HG03280 (cell line): ENCODE measurements at regions not wholly inside any gene's neighbourhood (a gene's known extent, or its start where the extent isn't known, plus 50 kb on each side); places are given as distances from the start of the nearest gene placed in this dataset.

Experiments used
- ATAC-seq: cut with Tn5 transposase; IDR thresholded peaks from one replicate; pipeline ENCODE4 v1.9.1; 2021; ENCODE audit warnings: mild to moderate bottlenecking, moderate library complexity; ENCODE audit not compliant: unreplicated experiment

GRCh38 chr3:42037318-42037945 is 53.7 kb upstream of the TRAK1 start:
- no peak for ATAC-seq

- no peak for ATAC-seq
These were observed 54.7 kb upstream of the TRAK1 start for GRCh38 chr3:42036483-42036823.

- no peak for ATAC-seq
These were observed 55.2 kb upstream of the TRAK1 start for GRCh38 chr3:42035816-42036482.

GRCh38 chr3:42035007-42035406 is 56.1 kb upstream of the TRAK1 start:
- no peak for ATAC-seq

- ATAC-seq = no peak
These were observed 57.4 kb upstream of the TRAK1 start for GRCh38 chr3:42033741-42034140.

GRCh38 chr3:42032693-42033349 is 58.3 kb upstream of the TRAK1 start:
- no peak for ATAC-seq

GRCh38 chr3:42031808-42032480 is 59.2 kb upstream of the TRAK1 start:
- no peak for ATAC-seq

GRCh38 chr3:42028474-42028873 is 62.7 kb upstream of the TRAK1 start:
- ATAC-seq = no peak

- no peak for ATAC-seq
These were observed 63.6 kb upstream of the TRAK1 start for GRCh38 chr3:42027571-42027970.

GRCh38 chr3:42025370-42026138 is 63.7 kb upstream of the ULK4 start:
- peak; percentile 58 for ATAC-seq

- no peak for ATAC-seq
These were observed 62.9 kb upstream of the ULK4 start for GRCh38 chr3:42024591-42025351.

GRCh38 chr3:42023380-42023779 is 61.5 kb upstream of the ULK4 start:
- no peak for ATAC-seq

- ATAC-seq = no peak
These were observed 60.5 kb upstream of the ULK4 start for GRCh38 chr3:42022355-42022754.

GRCh38 chr3:42020684-42021307 is 58.9 kb upstream of the ULK4 start:
- ATAC-seq = no peak

GRCh38 chr3:42019953-42020260 is 58.0 kb upstream of the ULK4 start:
- ATAC-seq = no peak

GRCh38 chr3:42019144-42019952 is 57.4 kb upstream of the ULK4 start:
- ATAC-seq = no peak

- no peak for ATAC-seq
These were observed 53.1 kb upstream of the ULK4 start for GRCh38 chr3:42014921-42015533.

- ATAC-seq = no peak
These were observed 52.6 kb upstream of the ULK4 start for GRCh38 chr3:42014458-42014920.
